MM.1S (cell line): ENCODE measurements at regions not wholly inside any gene's neighbourhood (a gene's known extent, or its start where the extent isn't known, plus 50 kb on each side); places are given as distances from the start of the nearest gene placed in this dataset.

Experiments
- CTCF ChIP-seq: fragments of 300-600 bp; sonication (generic); IDR thresholded peaks from 2 replicates; pipeline ENCODE4 v1.5.1; 2016; ENCODE audit warnings: antibody characterized with exemption, low read length, mixed read lengths
- EZH2 ChIP-seq: fragments of 300-600 bp; sonication (generic); optimal IDR thresholded peaks from 2 replicates; pipeline ENCODE3; 2017; ENCODE audit warnings: low read depth, mild to moderate bottlenecking, antibody characterized with exemption, low read length, mixed read lengths

- TF ChIP-seq CTCF (no peak), EZH2 (no peak)
Observed at GRCh38 chr17:37849617-37849972, 74.6 kb upstream of the TBC1D3K start.
